ENCODE measurements at regions not wholly inside any gene's neighbourhood (a gene's known extent, or its start where the extent isn't known, plus 50 kb on each side); places are given as distances from the start of the nearest gene placed in this dataset.
"Not testable (repeated sequence)": the region's sequence is repeated elsewhere in the genome, so short reads cannot be mapped to it uniquely, and the experiment has no call there.

- no peak for DNase-seq
These were observed 834.2 kb downstream of the STPG2 start for GRCh38 chr4:97309121-97309520.

GRCh38 chr4:97317201-97317600, 826.1 kb downstream of the STPG2 start:
- no peak for DNase-seq

- DNase-seq: peak; percentile 3
These were observed 825.6 kb downstream of the STPG2 start for GRCh38 chr4:97317671-97318070.

- not testable (repeated sequence) for DNase-seq
These were observed 817.5 kb downstream of the STPG2 start for GRCh38 chr4:97325751-97326150.

- no peak for DNase-seq
These were observed 812.4 kb downstream of the STPG2 start for GRCh38 chr4:97330917-97331316.

GRCh38 chr4:97334348-97334747, 808.9 kb downstream of the STPG2 start:
- DNase-seq: no peak

GRCh38 chr4:97349468-97350186, 793.6 kb downstream of the STPG2 start:
- DNase-seq: peak; percentile 42

GRCh38 chr4:97353876-97354275, 789.4 kb downstream of the STPG2 start:
- DNase-seq: no peak

- no peak for DNase-seq
These were observed 783.5 kb downstream of the STPG2 start for GRCh38 chr4:97359826-97360225.

GRCh38 chr4:97360733-97361132, 782.5 kb downstream of the STPG2 start:
- DNase-seq: no peak

- DNase-seq: no peak
These were observed 775.4 kb downstream of the STPG2 start for GRCh38 chr4:97367878-97368277.

- DNase-seq: no peak
These were observed 772.7 kb downstream of the STPG2 start for GRCh38 chr4:97370568-97370967.

- DNase-seq: no peak
These were observed 768.8 kb downstream of the STPG2 start for GRCh38 chr4:97374526-97374925.

- DNase-seq: no peak
These were observed 756.3 kb downstream of the STPG2 start for GRCh38 chr4:97386969-97387368.

GRCh38 chr4:97394653-97395052, 748.6 kb downstream of the STPG2 start:
- DNase-seq: no peak

GRCh38 chr4:97396097-97396496, 747.2 kb downstream of the STPG2 start:
- DNase-seq: no peak

GRCh38 chr4:97396605-97397004, 746.7 kb downstream of the STPG2 start:
- no peak for DNase-seq

- no peak for DNase-seq
These were observed 738.3 kb downstream of the STPG2 start for GRCh38 chr4:97404876-97405523.

- DNase-seq: no peak
These were observed 731.9 kb downstream of the STPG2 start for GRCh38 chr4:97411356-97411755.

GRCh38 chr4:97412331-97412730, 730.9 kb downstream of the STPG2 start:
- DNase-seq: no peak

- no peak for DNase-seq
These were observed 729.1 kb downstream of the STPG2 start for GRCh38 chr4:97414161-97414560.

GRCh38 chr4:97432551-97432950, 710.7 kb downstream of the STPG2 start:
- no peak for DNase-seq

- not testable (repeated sequence) for DNase-seq
These were observed 705.1 kb downstream of the STPG2 start for GRCh38 chr4:97437998-97438705.

GRCh38 chr4:97453186-97453585, 690.1 kb downstream of the STPG2 start:
- no peak for DNase-seq

Data from NCI-H1092 treated with DMSO at 0.1 percent for 48 hours (cell line).